Activated T-helper 2 cell treated with anti-CD3 and anti-CD28 coated beads, Interferon-gamma antibody, Interleukin-2, Interleukin-4, amounts not matched to agents 10 μg/mL and 5 μg/mL and 100 μg/mL, durations not matched to agents 14 hours and 24 hours and 36 hours (primary cell): ENCODE measurements at regions not wholly inside any gene's neighbourhood (a gene's known extent, or its start where the extent isn't known, plus 50 kb on each side); places are given as distances from the start of the nearest gene placed in this dataset.

Experiments used
- DNase-seq: peaks from one replicate; pipeline ENCODE4 v3.0.0; 2021; ENCODE audit warnings: low spot score
- H3K27ac Mint-ChIP-seq: one replicate; pipeline ENCODE4 v1.8.0; 2021; ENCODE audit warnings: mixed read lengths
- H3K27me3 Mint-ChIP-seq: one replicate; pipeline ENCODE4 v1.8.0; 2021; ENCODE audit warnings: low read depth, mixed read lengths
- H3K36me3 Mint-ChIP-seq: one replicate; pipeline ENCODE4 v1.8.0; 2021; ENCODE audit warnings: low read depth, mixed read lengths
- H3K4me1 Mint-ChIP-seq: one replicate; pipeline ENCODE4 v1.8.0; 2021; ENCODE audit warnings: low read depth, mixed read lengths
- H3K4me3 Mint-ChIP-seq: one replicate; pipeline ENCODE4 v1.8.0; 2021; ENCODE audit warnings: low read depth, mild to moderate bottlenecking, moderate library complexity, mixed read lengths
- H3K9me3 Mint-ChIP-seq: one replicate; pipeline ENCODE4 v1.8.0; 2021; ENCODE audit warnings: mixed read lengths
- intact Hi-C: fragments of 100-400 bp; cut with micrococcal nuclease; formaldehyde crosslinking; loops from one replicate; pipeline ENCODE4 v1.15.1; 2023

DNA sequence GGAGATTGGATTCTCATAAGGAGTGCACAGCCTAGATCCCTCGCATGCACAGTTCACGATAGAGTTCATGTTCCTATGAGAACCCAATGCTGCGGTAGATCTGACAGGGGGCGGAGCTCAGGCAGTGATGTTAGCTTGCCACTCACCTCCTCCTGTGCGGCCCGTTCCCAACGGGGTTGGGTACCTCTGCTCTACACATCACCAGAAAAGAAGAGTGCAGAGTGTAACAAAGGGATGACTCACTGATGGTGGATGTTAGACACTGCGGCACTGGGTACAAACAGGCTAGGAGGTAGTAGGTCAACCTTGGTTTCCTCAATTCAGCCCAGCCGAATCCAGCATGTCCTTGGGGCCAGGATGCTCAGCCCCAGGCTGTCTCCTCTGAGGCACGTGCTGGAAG is 66.8 kb upstream of the CHST15 start:
- intact Hi-C loops, result no loop called here
- no peaks in the 10 kb centered on the region for H3K4me1 Mint-ChIP-seq
- no peaks in the 10 kb centered on the region for H3K9me3 Mint-ChIP-seq
- H3K27ac Mint-ChIP-seq, result no peak overlapping the region
- no peak for DNase-seq
- no peaks in the 10 kb centered on the region for H3K36me3 Mint-ChIP-seq
- H3K27me3 Mint-ChIP-seq, result peaks cover 12% of the 10 kb centered on the region
- no peak overlapping the region for H3K4me3 Mint-ChIP-seq

DNA sequence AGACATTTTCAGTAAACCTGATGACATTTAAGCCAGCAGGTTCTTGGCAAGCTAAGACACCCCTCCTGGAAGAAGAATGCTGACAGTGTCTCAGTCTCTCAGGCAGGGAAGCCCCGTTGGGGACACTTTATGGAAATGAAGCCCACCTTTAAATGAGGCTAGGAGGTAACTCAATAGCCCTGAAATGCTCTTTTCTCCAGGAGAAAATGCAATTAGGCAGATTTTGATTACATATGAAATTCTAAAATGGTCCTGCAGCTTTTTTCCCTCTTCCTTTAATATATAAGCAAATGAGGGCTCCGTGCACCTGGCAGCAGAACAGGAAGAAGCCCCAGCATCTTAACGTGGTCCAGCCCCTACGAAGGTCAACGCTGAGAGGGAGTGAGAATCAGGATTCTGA is 65.8 kb upstream of the CHST15 start:
- H3K4me1 Mint-ChIP-seq, result no peaks in the 10 kb centered on the region
- H3K4me3 Mint-ChIP-seq, result no peak overlapping the region
- H3K36me3 Mint-ChIP-seq, result no peaks in the 10 kb centered on the region
- H3K27ac Mint-ChIP-seq, result no peak overlapping the region
- no peaks in the 10 kb centered on the region for H3K9me3 Mint-ChIP-seq
- intact Hi-C loops, result no loop called here
- peaks cover 9% of the 10 kb centered on the region for H3K27me3 Mint-ChIP-seq
- no peak for DNase-seq

DNA sequence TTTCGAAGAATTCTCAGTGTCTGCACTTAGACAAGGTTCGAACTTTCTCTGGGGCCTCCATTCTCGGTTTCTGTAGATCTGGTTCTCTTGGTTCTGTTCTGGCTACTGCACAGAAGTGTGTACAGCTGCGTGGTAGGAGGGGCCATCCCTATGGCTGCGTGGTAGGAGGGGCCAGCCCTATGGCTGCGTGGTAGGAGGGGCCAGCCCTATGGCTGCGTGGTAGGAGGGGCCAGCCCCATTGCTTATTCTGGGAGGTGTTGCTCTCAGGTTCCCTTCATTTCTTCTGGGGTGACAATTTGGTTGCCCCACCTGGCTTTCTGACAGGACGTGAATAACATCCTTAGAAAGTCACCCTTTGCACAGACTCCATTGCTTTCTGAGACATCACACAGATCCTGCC is 65.2 kb upstream of the CHST15 start:
- no peak overlapping the region for H3K4me3 Mint-ChIP-seq
- H3K27me3 Mint-ChIP-seq, result peaks cover 9% of the 10 kb centered on the region
- intact Hi-C loops, result no loop called here
- no peak for DNase-seq
- no peaks in the 10 kb centered on the region for H3K9me3 Mint-ChIP-seq
- H3K36me3 Mint-ChIP-seq, result no peaks in the 10 kb centered on the region
- no peaks in the 10 kb centered on the region for H3K4me1 Mint-ChIP-seq
- no peak overlapping the region for H3K27ac Mint-ChIP-seq

DNA sequence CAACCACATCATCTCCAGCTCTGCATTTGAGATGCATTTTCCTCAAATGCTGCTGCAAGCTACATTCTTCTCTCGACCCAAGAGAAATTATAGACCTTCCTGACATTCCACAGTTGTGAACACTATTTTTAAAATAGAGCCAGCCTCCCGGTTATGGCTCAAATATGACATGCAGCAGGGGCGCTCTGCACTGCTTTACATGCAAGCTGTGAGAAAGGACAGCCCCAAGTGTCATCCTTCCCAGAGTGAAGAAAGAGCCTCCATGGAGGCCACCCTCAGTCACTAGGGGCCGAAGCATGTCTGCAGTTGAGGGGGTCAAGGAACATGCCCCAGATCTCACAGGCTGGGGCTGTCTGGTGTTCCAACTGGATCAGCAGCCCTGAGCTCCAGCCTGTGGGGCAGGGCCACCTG is 63.9 kb upstream of the CHST15 start:
- Mint-ChIP-seq H3K4me3 (no peak overlapping the region), H3K27ac (no peak overlapping the region), H3K36me3 (no peaks in the 10 kb centered on the region), H3K9me3 (no peaks in the 10 kb centered on the region), H3K4me1 (no peaks in the 10 kb centered on the region), H3K27me3 (peaks cover 8% of the 10 kb centered on the region)
- intact Hi-C loops, result no loop called here
- no peak for DNase-seq

DNA sequence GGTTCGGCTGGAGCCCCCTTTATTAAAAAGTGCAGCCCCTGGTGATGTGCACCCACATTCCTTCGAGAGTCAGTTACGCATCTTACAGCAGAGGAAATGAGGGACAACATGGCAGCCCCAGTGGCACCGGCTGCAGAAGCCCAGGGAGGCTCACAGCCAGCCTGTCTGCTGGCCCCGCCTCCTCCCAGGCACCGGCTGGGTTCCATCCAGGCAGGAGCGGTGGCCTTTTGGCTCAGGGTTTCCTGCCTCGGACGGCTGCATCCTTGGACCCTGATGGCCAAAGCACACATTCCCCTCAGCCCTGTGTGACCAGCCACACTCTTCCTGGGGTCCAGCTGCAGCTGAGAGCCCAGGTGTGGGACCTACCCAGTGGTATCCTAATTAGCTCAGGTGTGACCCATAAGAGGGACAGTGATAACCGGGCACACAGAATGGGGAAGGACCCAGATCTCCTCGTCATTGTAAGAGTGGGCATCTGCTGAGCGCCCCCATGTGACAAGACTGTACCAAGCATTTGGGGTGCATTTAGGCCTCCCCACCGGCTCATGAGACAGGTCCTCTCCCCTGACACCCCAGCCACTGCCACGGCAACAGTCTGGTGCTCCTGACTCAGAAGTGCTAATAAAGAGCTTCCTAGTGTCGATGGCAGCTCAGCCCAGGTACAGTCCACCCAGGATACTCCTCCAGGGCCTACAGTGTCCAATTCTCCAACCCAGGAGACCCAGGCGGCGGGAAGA is 63.3 kb upstream of the CHST15 start:
- Mint-ChIP-seq H3K9me3 (no peaks in the 10 kb centered on the region), H3K36me3 (no peaks in the 10 kb centered on the region), H3K4me1 (no peaks in the 10 kb centered on the region)

DNA sequence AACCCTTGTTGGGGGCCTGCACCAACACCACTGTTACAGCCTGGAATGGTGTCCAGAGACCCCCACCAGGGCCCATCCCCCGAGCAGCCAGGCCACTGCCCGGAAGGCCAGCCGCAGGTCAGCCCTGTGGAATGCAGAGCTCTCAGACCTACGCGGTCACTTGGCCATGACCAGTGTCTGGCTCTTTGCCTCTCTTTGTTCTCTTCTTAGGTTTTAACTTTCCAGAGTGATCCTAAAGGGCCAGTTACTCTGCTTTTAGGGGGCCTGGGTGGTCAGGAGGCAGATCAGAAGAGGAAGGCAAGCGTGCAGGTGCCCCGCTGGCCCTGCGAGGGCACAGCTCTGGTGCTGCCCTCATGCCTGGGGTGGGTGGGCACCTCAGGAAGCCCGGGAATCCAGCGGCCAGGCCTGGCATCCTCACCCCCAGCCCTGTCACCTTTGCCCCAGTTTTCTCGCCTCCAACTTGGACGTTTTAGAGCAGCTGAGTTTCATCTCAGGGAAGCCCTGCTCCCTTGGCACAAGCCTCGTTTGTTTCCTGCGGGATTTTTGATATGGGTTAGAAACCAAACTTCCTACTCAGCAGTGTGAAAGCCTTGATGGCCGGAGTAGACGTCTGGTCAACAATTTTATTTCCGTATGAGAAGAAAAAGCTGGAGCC is 62.5 kb upstream of the CHST15 start:
- Mint-ChIP-seq H3K27me3 (peaks cover 11% of the 10 kb centered on the region), H3K36me3 (no peaks in the 10 kb centered on the region)
- intact Hi-C loops, result no loop called here

More for the DNA sequence above, 63.3 kb upstream of the CHST15 start:
- no peak overlapping the region for H3K27ac Mint-ChIP-seq
- no peak for DNase-seq
- peaks cover 4% of the 10 kb centered on the region for H3K27me3 Mint-ChIP-seq
- intact Hi-C loops, result no loop called here
- no peak overlapping the region for H3K4me3 Mint-ChIP-seq

DNA sequence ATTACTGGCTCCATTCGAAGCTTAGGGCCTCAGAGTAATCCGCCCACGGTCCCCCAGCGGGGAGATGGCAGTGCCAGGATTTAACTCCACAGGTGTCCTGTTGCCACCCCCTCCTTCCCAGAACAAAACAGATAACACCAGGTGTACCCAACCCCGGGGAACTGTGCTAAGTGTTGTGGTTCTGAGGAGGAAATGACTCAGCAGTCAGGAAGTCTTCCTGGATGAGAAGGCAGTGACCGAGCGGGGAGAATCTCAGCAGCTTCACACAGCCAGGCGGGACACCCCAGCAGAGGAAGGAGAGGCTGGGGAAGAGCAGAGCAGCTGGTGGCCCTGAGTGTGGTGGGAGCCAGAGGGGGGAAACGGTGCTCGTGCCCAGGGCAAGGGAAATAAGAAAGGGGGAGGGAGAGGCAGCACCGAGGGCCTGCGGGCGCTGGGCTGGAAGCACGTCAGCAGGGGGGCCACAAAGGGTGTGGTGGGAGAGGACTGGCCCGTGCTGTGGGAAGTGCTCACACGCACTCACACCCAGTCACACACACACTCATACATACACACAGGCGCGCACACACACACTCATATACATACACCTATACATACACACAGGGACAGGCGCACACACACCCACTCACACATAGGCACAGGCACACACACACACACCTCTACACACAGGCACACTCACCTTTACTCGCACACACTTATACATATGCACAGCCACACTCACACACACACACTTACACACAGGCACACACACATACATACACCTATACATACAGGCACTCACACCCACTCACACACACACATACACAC is 59.8 kb upstream of the CHST15 start:
- intact Hi-C loops, result no loop called here
- DNase-seq, result peak; percentile 16
- H3K4me3 Mint-ChIP-seq, result no peak overlapping the region
- H3K9me3 Mint-ChIP-seq, result no peaks in the 10 kb centered on the region
- no peak overlapping the region for H3K27ac Mint-ChIP-seq
- H3K27me3 Mint-ChIP-seq, result peaks cover 13% of the 10 kb centered on the region
- no peaks in the 10 kb centered on the region for H3K36me3 Mint-ChIP-seq
- peaks cover 3% of the 10 kb centered on the region for H3K4me1 Mint-ChIP-seq

More for the DNA sequence above, 62.5 kb upstream of the CHST15 start:
- Mint-ChIP-seq H3K4me1 (no peaks in the 10 kb centered on the region), H3K4me3 (no peak overlapping the region), H3K9me3 (no peaks in the 10 kb centered on the region), H3K27ac (no peak overlapping the region)
- DNase-seq, result no peak

DNA sequence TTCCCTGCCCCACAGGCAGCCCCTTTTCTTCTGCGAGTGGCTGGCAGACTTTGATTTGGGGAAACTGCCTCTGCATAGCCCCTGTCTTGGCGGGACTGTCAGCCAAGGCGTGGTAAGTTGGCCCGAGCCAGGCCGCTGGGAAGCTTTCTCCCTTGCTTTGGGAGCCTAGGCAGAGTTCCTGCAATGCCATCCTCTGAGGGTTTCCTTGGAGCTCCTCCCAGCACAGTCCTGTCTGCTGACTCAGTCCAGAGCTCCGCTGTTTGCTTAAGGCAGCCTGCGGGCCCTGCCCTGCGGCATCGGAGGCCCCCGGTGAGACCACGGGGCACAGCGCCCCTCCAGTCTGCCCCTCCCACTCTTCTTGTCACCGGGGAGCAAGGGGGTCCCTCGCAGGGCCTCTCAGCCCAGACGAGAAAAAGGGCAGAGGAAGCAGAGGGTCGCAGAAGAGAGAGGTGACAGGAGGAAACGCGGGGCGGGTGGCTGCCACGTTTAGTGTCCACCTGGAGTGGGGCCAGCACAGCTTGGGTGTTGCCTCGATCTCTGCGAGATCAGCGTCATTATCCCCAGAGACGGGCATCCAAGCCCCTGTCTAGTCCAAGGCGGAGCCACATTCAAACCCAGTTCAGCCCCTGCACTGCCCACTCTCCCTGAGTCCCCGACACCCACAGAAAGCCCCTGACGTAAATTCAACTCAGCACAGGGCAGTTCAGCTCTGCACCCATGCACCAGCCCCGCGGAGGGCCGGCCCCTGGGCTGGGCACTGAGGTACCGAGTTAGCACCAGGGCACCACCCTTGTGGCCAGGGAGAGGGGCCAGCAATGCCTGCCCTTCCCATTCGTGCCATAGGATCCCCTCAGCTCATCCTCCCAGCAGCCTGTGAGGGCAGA is 59.0 kb upstream of the CHST15 start:
- Mint-ChIP-seq H3K27ac (no peak overlapping the region), H3K4me3 (no peak overlapping the region), H3K9me3 (no peaks in the 10 kb centered on the region), H3K4me1 (peaks cover 3% of the 10 kb centered on the region), H3K27me3 (peaks cover 11% of the 10 kb centered on the region), H3K36me3 (no peaks in the 10 kb centered on the region)
- intact Hi-C loops, result no loop called here
- no peak for DNase-seq

DNA sequence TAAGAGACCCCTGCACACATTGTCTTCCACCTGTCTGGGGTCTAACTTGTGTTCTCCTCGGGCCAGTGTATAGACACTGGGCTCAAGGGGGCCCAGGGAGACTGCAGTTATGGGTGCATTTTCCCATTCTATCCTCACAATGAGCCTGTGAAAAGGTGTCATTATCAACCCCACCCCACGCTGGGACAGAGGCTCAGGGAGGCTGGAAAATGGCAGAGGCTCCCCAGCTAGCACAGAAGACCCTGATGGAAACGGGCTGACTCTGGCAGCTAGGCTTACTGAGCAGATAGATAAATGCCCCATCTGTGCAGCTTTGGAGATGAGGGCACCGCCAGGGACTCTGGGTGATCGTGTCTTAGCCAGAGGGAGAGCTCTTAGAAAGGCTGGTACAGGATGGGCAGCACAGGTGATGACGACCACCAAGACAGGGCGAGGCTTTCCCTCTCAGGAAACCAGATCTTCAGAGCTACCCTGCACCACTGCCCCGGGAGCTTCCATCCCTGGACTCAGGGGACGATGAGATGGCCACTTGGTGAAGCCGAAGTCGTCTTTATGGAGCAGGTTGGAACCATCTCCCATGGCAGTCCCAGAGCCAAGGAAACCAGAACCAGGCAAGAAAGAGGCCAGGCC is 58.2 kb upstream of the CHST15 start:
- Mint-ChIP-seq H3K36me3 (no peaks in the 10 kb centered on the region), H3K9me3 (no peaks in the 10 kb centered on the region), H3K4me3 (no peak overlapping the region), H3K27ac (no peak overlapping the region), H3K27me3 (peaks cover 11% of the 10 kb centered on the region), H3K4me1 (peaks cover 3% of the 10 kb centered on the region)
- intact Hi-C loops, result no loop called here
- no peak for DNase-seq

DNA sequence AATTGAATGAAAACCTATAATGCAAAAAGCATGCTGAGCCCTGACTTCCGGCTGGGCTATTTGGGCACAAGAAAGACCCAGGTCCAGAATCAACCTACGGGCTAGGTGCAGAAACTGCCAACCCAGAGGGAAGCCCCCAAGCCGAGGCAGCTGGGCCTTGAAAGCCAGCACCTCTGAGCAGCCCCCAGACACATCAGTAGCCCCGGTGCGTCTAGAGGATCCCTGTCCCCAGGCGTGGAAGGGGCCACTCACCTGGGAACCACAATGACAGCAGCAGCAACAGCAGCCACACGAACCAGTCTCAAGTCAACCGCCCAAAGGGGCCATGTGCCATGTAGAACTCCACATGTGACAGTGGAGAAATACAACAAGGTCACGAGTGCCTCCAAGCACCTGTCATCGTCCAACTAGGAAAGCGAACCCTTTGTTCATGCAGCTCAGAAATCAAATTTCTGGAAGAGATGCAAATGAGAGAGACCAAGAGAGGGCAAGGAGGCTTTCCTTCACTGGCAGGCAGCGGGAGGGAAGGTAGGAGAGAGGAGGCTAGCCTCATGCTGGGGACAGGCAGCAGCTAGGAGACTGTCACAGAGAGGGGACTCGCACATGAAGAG is 57.5 kb upstream of the CHST15 start:
- Mint-ChIP-seq H3K4me1 (peaks cover 3% of the 10 kb centered on the region), H3K36me3 (no peaks in the 10 kb centered on the region), H3K4me3 (no peak overlapping the region), H3K27me3 (peaks cover 11% of the 10 kb centered on the region), H3K27ac (no peak overlapping the region), H3K9me3 (no peaks in the 10 kb centered on the region)
- intact Hi-C loops, result no loop called here
- DNase-seq, result no peak

DNA sequence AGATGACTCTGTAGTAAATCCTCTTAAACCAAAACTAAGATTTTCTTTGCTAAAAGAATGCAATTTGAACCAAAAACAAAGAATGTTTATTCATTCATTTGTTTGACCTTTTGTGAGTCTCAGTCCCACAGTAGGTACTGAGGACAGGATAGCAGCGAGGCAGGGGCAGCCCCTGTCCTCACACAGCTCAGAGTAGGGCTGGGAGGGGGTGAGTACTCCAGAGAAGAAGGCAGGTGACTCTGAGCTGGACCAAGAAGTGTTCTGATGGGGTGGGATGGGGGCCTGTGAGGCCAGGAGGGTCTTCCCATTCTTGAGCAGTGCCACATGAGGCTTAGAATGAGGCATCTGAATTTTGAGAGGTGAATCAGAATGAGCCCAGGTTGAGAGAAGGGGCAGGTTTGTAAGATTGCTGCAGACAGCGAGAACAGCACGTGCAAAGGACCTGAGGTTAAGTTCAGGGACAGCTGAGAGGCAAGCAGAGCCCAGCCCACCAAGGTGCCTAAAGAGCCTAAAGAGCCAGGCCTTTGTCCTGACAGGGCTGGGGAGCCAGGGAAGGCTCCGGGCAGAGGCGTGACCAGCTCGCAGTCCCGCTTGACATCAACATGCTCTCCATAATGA is 56.9 kb upstream of the CHST15 start:
- peaks cover 11% of the 10 kb centered on the region for H3K27me3 Mint-ChIP-seq
- DNase-seq, result no peak
- H3K9me3 Mint-ChIP-seq, result no peaks in the 10 kb centered on the region
- no peaks in the 10 kb centered on the region for H3K36me3 Mint-ChIP-seq
- intact Hi-C loops, result no loop called here
- H3K4me1 Mint-ChIP-seq, result peaks cover 3% of the 10 kb centered on the region
- no peak overlapping the region for H3K27ac Mint-ChIP-seq
- H3K4me3 Mint-ChIP-seq, result no peak overlapping the region
